ENCODE measurements at regions not wholly inside any gene's neighbourhood (a gene's known extent, or its start where the extent isn't known, plus 50 kb on each side); places are given as distances from the start of the nearest gene placed in this dataset.

DNA sequence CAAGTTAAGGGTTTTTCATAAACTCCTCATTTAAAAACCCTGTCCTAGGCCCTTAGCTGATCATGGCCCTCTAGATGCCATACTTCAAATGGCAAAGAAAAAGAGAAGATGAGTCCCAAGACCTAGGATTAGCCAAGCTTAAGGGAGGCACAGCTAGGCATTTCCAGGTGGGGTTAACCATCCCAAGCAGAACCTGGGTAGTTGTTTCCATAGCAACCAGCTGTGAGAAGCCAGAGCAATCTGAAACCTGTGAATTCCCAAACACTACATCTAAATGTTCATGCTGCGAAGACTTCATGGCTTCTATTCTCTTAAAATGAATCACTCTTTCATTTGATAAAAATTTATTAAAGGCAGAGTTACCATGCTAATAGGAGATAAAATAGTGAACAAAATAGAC is 372.9 kb downstream of the C12orf50 start:
- no peaks in the 10 kb centered on the region for H3K36me3 Mint-ChIP-seq
- Histone ChIP-seq H3K4me2 (no peak overlapping the region), H3K4me3 (no peak overlapping the region), H3K9ac (no peak overlapping the region), H2AFZ (replicated peaks) (no peak overlapping the region), H3K9me3 (ENCODE audit: low read depth) (no peaks in the 10 kb centered on the region), H3K79me2 (ENCODE audit: low read depth) (no peaks in the 10 kb centered on the region), H3K4me1 (peaks cover 7% of the 10 kb centered on the region), H3K27me3 (no peaks in the 10 kb centered on the region), H3F3A (ENCODE audit: low read depth) (no peaks in the 10 kb centered on the region), H3K36me3 (no peaks in the 10 kb centered on the region), H4K20me1 (ENCODE audit: low read depth) (no peaks in the 10 kb centered on the region), H3K27ac (no peak overlapping the region)
- no peaks in the 10 kb centered on the region for H3K9me3 Mint-ChIP-seq
- TF ChIP-seq CTCF (IDR thresholded peaks at IDR 0.05) (no peak), EZH2phosphoT487 (IDR thresholded peaks at IDR 0.05) (no peak), EZH2 (IDR thresholded peaks at IDR 0.05) (no peak)
- H3K27ac Mint-ChIP-seq = no peak overlapping the region
- H3K4me3 Mint-ChIP-seq = no peak overlapping the region
- no peaks in the 10 kb centered on the region for H3K27me3 Mint-ChIP-seq (ENCODE audit: insufficient read depth, low read depth)
- DNase-seq (ENCODE audit: low spot score) = peak; percentile 29
- peaks cover 8% of the 10 kb centered on the region for H3K4me1 Mint-ChIP-seq

- H3K4me3 Mint-ChIP-seq = no peak overlapping the region
- H3K27ac Mint-ChIP-seq = no peak overlapping the region
- Histone ChIP-seq H3K4me3 (no peak overlapping the region), H2AFZ (replicated peaks) (peak overlapping the region; percentile 2), H3K27ac (no peak overlapping the region), H3K9me3 (ENCODE audit: low read depth) (no peaks in the 10 kb centered on the region), H3K4me2 (no peak overlapping the region), H3K79me2 (ENCODE audit: low read depth) (no peaks in the 10 kb centered on the region), H4K20me1 (ENCODE audit: low read depth) (no peaks in the 10 kb centered on the region), H3K4me1 (peaks cover 7% of the 10 kb centered on the region), H3F3A (ENCODE audit: low read depth) (no peaks in the 10 kb centered on the region), H3K36me3 (no peaks in the 10 kb centered on the region), H3K9ac (no peak overlapping the region), H3K27me3 (no peaks in the 10 kb centered on the region)
- peaks cover 7% of the 10 kb centered on the region for H3K4me1 Mint-ChIP-seq
- H3K36me3 Mint-ChIP-seq = no peaks in the 10 kb centered on the region
- H3K27me3 Mint-ChIP-seq (ENCODE audit: insufficient read depth, low read depth) = no peaks in the 10 kb centered on the region
- H3K9me3 Mint-ChIP-seq = no peaks in the 10 kb centered on the region
- TF ChIP-seq CTCF (IDR thresholded peaks at IDR 0.05) = no peak
- no peak for TF ChIP-seq EZH2phosphoT487 (IDR thresholded peaks at IDR 0.05)
- TF ChIP-seq EZH2 (IDR thresholded peaks at IDR 0.05) = no peak
- DNase-seq (ENCODE audit: low spot score) = no peak
Measured at GRCh38 chr12:87651670-87652425, 377.4 kb downstream of the C12orf50 start.

DNA sequence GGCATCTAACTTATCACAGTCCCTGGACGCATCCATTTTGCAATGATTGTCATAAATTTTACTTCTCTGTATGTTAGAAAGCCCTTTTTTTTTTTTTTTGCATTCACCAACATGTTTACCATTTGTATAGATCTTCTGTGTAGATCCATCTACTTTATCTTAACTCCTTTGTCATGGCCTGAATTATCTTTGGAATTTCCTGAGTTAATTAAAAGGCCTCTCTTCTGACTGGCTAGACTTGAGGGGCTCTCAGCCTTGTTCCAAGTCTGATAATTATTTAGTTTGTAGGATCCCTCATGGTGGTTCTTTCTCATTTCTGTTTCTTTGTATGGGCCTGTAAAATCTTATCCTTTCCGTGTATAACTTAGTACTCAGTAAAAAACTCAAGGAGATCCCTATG is 387.0 kb downstream of the C12orf50 start:
- TF ChIP-seq EZH2 (IDR thresholded peaks at IDR 0.05) (no peak), EZH2phosphoT487 (IDR thresholded peaks at IDR 0.05) (no peak), CTCF (IDR thresholded peaks at IDR 0.05) (no peak)
- H2AFZ ChIP-seq (replicated peaks) = peak overlapping the region; percentile 35
- peak; percentile 25 for DNase-seq (ENCODE audit: low spot score)

More for the DNA sequence above, 387.0 kb downstream of the C12orf50 start:
- Histone ChIP-seq H4K20me1 (ENCODE audit: low read depth) (no peaks in the 10 kb centered on the region), H3K4me1 (peaks cover 7% of the 10 kb centered on the region), H3K79me2 (ENCODE audit: low read depth) (no peaks in the 10 kb centered on the region), H3K36me3 (no peaks in the 10 kb centered on the region), H3K9ac (no peak overlapping the region), H3K27ac (no peak overlapping the region), H3K4me2 (peak overlapping the region; percentile 17), H3K9me3 (ENCODE audit: low read depth) (no peaks in the 10 kb centered on the region), H3K4me3 (no peak overlapping the region), H3K27me3 (no peaks in the 10 kb centered on the region), H3F3A (ENCODE audit: low read depth) (no peaks in the 10 kb centered on the region)
- H3K4me1 Mint-ChIP-seq = no peaks in the 10 kb centered on the region
- no peak overlapping the region for H3K4me3 Mint-ChIP-seq
- no peaks in the 10 kb centered on the region for H3K27me3 Mint-ChIP-seq (ENCODE audit: insufficient read depth, low read depth)
- H3K9me3 Mint-ChIP-seq = no peaks in the 10 kb centered on the region
- H3K27ac Mint-ChIP-seq = no peak overlapping the region
- H3K36me3 Mint-ChIP-seq = no peaks in the 10 kb centered on the region
